Neural cell (in vitro differentiated cells): ENCODE measurements at regions not wholly inside any gene's neighbourhood (a gene's known extent, or its start where the extent isn't known, plus 50 kb on each side); places are given as distances from the start of the nearest gene placed in this dataset.

ENCODE experiments used
- H2AFZ ChIP-seq: fragments of 200-600, 300-800 bp; sonication (generic), shearing (Covaris generic); 2 replicates; pipeline ENCODE4 v1.6.0; 2014; ENCODE audit warnings: low read depth, mild to moderate bottlenecking, antibody characterized with exemption, low read length, moderate library complexity
- H3F3A ChIP-seq: fragments of 200-600 bp; shearing (Covaris generic); 2 replicates; pipeline ENCODE4 v1.6.1; 2016; ENCODE audit warnings: mild to moderate bottlenecking, moderate library complexity, mixed read lengths, antibody characterized with exemption, low read length; ENCODE audit not compliant: insufficient read depth, poor library complexity, severe bottlenecking
- H3K27ac ChIP-seq: fragments of 200-600, 300-800 bp; sonication (generic), shearing (Covaris generic); 2 replicates; pipeline ENCODE4 v1.5.1; 2014; ENCODE audit warnings: mild to moderate bottlenecking, low read length, moderate library complexity
- H3K27me3 ChIP-seq: fragments of 300-800, 200-600 bp; sonication (generic), shearing (Covaris generic); 2 replicates; pipeline ENCODE4 v1.6.0; 2014; ENCODE audit warnings: mild to moderate bottlenecking, low read depth, low read length, moderate library complexity; ENCODE audit not compliant: insufficient read depth
- H3K36me3 ChIP-seq: fragments of 300-800, 200-600 bp; sonication (generic), shearing (Covaris generic); 2 replicates; pipeline ENCODE4 v1.5.1; 2014; ENCODE audit warnings: mild to moderate bottlenecking, antibody characterized with exemption, low read length, moderate library complexity; ENCODE audit not compliant: insufficient read depth
- H3K4me2 ChIP-seq: fragments of 300-800, 200-600 bp; sonication (generic), shearing (Covaris generic); 2 replicates; pipeline ENCODE4 v1.6.0; 2014; ENCODE audit warnings: mild to moderate bottlenecking, low read length
- H3K4me3 ChIP-seq: fragments of 300-800, 200-600 bp; sonication (generic), shearing (Covaris generic); 2 replicates; pipeline ENCODE4 v1.5.1; 2014; ENCODE audit warnings: mild to moderate bottlenecking, low read length, moderate library complexity
- H3K79me2 ChIP-seq: fragments of 200-600 bp; shearing (Covaris generic); replicated peaks from 2 replicates; pipeline ENCODE4 v1.6.0; 2014; ENCODE audit warnings: mild to moderate bottlenecking, low read length, moderate library complexity; ENCODE audit not compliant: insufficient read depth
- H3K9ac ChIP-seq: fragments of 300-800, 200-600 bp; sonication (generic), shearing (Covaris generic); 2 replicates; pipeline ENCODE4 v1.6.1; 2016; ENCODE audit warnings: mild to moderate bottlenecking, low read length, mixed read lengths
- H3K9me2 ChIP-seq: fragments of 200-600 bp; shearing (Covaris generic); 2 replicates; pipeline ENCODE4 v1.6.1; 2016; ENCODE audit warnings: mild to moderate bottlenecking, low read length, mixed read lengths; ENCODE audit not compliant: insufficient read depth
- H3K9me3 ChIP-seq: fragments of 200-600, 300-800 bp; sonication (generic), shearing (Covaris generic); 2 replicates; pipeline ENCODE4 v1.6.1; 2016; ENCODE audit warnings: mild to moderate bottlenecking, mixed run types, low read length, moderate library complexity, mixed read lengths
- H4K20me1 ChIP-seq: fragments of 200-600 bp; shearing (Covaris generic); 2 replicates; pipeline ENCODE4 v1.6.1; 2016; ENCODE audit warnings: mild to moderate bottlenecking, mixed run types; ENCODE audit not compliant: insufficient read depth
- EP300 ChIP-seq: fragments of 450-650 bp; conservative IDR thresholded peaks from 2 replicates; pipeline ENCODE4 v1.6.1; 2014; ENCODE audit warnings: antibody characterized with exemption, mild to moderate bottlenecking, moderate library complexity; ENCODE audit not compliant: poor library complexity, severe bottlenecking
- EZH2 ChIP-seq: fragments of 200-600, 300-800 bp; shearing (Covaris generic), sonication (generic); IDR thresholded peaks from 2 replicates; pipeline ENCODE4 v1.6.1; 2014; ENCODE audit warnings: antibody characterized with exemption, low read length, borderline replicate concordance, mild to moderate bottlenecking; ENCODE audit not compliant: insufficient read depth, poor library complexity, severe bottlenecking
- MXI1 ChIP-seq: fragments of 450-650 bp; conservative IDR thresholded peaks from 2 replicates; pipeline ENCODE4 v1.6.1; 2014; ENCODE audit warnings: antibody characterized with exemption, mild to moderate bottlenecking; ENCODE audit not compliant: poor library complexity, severe bottlenecking
- POLR2AphosphoS5 ChIP-seq: IDR thresholded peaks from 2 replicates; pipeline ENCODE4 v1.6.1; 2012
- RAD21 ChIP-seq: fragments of 450-650 bp; conservative IDR thresholded peaks from 2 replicates; pipeline ENCODE4 v1.6.1; 2014; ENCODE audit warnings: antibody characterized with exemption, mild to moderate bottlenecking, moderate library complexity
- SMC3 ChIP-seq: fragments of 450-650 bp; conservative IDR thresholded peaks from 2 replicates; pipeline ENCODE4 v1.6.1; 2014; ENCODE audit warnings: antibody characterized with exemption, mild to moderate bottlenecking, moderate library complexity; ENCODE audit not compliant: poor library complexity
- TAF1 ChIP-seq: IDR thresholded peaks from 2 replicates; pipeline ENCODE4 v1.6.1; 2012; ENCODE audit warnings: low read depth
- TF ChIP-seq, protein P1 (sequence below): IDR thresholded peaks from 2 replicates; pipeline ENCODE4 v1.6.1; 2012; ENCODE audit warnings: borderline replicate concordance
- TF ChIP-seq, protein P2 (sequence below): fragments of 450-650 bp; IDR thresholded peaks from 2 replicates; pipeline ENCODE4 v1.5.1; 2014; ENCODE audit warnings: antibody characterized with exemption, mild to moderate bottlenecking, moderate library complexity; ENCODE audit not compliant: poor library complexity, severe bottlenecking

DNA sequence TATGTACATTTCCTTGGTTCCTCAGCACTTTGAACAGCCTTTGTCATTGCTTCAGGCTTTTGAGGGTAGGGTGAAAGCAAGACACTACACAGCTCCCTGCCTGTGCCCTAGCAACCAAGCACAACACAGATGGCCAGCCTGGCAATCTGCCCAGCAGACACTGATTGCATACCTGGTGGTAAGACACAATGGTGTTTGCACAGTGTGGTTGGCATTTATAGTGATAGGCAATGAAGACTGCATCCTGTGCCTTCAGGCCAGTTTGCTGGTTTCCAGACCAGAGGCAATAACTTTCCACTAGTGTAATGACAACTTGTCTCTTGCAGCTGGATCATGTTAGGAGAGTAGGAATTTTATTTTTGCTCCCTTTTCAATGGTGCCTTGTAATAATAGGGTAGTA is 144.5 kb upstream of the TNC start:
- Histone ChIP-seq H3K79me2 (no peaks in the 10 kb centered on the region), H3K27ac (no peak overlapping the region), H3F3A (no peaks in the 10 kb centered on the region), H3K9me3 (no peaks in the 10 kb centered on the region), H3K9ac (no peak overlapping the region), H3K27me3 (no peaks in the 10 kb centered on the region), H2AFZ (no peak overlapping the region), H4K20me1 (no peaks in the 10 kb centered on the region), H3K4me2 (no peak overlapping the region), H3K9me2 (no peaks in the 10 kb centered on the region), H3K36me3 (no peaks in the 10 kb centered on the region), H3K4me3 (no peak overlapping the region)
- TF ChIP-seq RAD21 (no peak), MXI1 (no peak), POLR2AphosphoS5 (no peak), EZH2 (no peak), SMC3 (no peak), EP300 (no peak)

GRCh38 chr9:115262952-115263351 is 145.0 kb upstream of the TNC start:
- no peaks in the 10 kb centered on the region for H3K27me3 ChIP-seq
- no peak overlapping the region for H3K4me2 ChIP-seq
- TF ChIP-seq TAF1, result no peak
- no peak for TF ChIP-seq EZH2
- TF ChIP-seq POLR2AphosphoS5, result peak; percentile 74
- TF ChIP-seq SMC3, result no peak
- TF ChIP-seq, protein P1, sequence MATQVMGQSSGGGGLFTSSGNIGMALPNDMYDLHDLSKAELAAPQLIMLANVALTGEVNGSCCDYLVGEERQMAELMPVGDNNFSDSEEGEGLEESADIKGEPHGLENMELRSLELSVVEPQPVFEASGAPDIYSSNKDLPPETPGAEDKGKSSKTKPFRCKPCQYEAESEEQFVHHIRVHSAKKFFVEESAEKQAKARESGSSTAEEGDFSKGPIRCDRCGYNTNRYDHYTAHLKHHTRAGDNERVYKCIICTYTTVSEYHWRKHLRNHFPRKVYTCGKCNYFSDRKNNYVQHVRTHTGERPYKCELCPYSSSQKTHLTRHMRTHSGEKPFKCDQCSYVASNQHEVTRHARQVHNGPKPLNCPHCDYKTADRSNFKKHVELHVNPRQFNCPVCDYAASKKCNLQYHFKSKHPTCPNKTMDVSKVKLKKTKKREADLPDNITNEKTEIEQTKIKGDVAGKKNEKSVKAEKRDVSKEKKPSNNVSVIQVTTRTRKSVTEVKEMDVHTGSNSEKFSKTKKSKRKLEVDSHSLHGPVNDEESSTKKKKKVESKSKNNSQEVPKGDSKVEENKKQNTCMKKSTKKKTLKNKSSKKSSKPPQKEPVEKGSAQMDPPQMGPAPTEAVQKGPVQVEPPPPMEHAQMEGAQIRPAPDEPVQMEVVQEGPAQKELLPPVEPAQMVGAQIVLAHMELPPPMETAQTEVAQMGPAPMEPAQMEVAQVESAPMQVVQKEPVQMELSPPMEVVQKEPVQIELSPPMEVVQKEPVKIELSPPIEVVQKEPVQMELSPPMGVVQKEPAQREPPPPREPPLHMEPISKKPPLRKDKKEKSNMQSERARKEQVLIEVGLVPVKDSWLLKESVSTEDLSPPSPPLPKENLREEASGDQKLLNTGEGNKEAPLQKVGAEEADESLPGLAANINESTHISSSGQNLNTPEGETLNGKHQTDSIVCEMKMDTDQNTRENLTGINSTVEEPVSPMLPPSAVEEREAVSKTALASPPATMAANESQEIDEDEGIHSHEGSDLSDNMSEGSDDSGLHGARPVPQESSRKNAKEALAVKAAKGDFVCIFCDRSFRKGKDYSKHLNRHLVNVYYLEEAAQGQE, result no peak
- TF ChIP-seq EP300, result no peak
- TF ChIP-seq, protein P2, sequence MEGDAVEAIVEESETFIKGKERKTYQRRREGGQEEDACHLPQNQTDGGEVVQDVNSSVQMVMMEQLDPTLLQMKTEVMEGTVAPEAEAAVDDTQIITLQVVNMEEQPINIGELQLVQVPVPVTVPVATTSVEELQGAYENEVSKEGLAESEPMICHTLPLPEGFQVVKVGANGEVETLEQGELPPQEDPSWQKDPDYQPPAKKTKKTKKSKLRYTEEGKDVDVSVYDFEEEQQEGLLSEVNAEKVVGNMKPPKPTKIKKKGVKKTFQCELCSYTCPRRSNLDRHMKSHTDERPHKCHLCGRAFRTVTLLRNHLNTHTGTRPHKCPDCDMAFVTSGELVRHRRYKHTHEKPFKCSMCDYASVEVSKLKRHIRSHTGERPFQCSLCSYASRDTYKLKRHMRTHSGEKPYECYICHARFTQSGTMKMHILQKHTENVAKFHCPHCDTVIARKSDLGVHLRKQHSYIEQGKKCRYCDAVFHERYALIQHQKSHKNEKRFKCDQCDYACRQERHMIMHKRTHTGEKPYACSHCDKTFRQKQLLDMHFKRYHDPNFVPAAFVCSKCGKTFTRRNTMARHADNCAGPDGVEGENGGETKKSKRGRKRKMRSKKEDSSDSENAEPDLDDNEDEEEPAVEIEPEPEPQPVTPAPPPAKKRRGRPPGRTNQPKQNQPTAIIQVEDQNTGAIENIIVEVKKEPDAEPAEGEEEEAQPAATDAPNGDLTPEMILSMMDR, result no peak
- TF ChIP-seq MXI1, result no peak
- no peaks in the 10 kb centered on the region for H3K79me2 ChIP-seq
- no peaks in the 10 kb centered on the region for H3K36me3 ChIP-seq
- H3F3A ChIP-seq, result no peaks in the 10 kb centered on the region
- H4K20me1 ChIP-seq, result no peaks in the 10 kb centered on the region
- H3K27ac ChIP-seq, result no peak overlapping the region
- no peaks in the 10 kb centered on the region for H3K9me3 ChIP-seq
- H2AFZ ChIP-seq, result no peak overlapping the region
- no peak overlapping the region for H3K9ac ChIP-seq
- no peak overlapping the region for H3K4me3 ChIP-seq
- no peaks in the 10 kb centered on the region for H3K9me2 ChIP-seq
